ENCODE measurements at regions not wholly inside any gene's neighbourhood (a gene's known extent, or its start where the extent isn't known, plus 50 kb on each side); places are given as distances from the start of the nearest gene placed in this dataset.
"Not testable (repeated sequence)": the region's sequence is repeated elsewhere in the genome, so short reads cannot be mapped to it uniquely, and the experiment has no call there.

- DNase-seq = no peak
Measured at GRCh38 chr10:21289271-21289670, 236.2 kb downstream of the SKIDA1 start.

GRCh38 chr10:21285742-21286331 lies 239.6 kb downstream of the SKIDA1 start:
- DNase-seq = no peak

GRCh38 chr10:21285207-21285606 lies 240.3 kb downstream of the SKIDA1 start:
- DNase-seq = no peak

DNA sequence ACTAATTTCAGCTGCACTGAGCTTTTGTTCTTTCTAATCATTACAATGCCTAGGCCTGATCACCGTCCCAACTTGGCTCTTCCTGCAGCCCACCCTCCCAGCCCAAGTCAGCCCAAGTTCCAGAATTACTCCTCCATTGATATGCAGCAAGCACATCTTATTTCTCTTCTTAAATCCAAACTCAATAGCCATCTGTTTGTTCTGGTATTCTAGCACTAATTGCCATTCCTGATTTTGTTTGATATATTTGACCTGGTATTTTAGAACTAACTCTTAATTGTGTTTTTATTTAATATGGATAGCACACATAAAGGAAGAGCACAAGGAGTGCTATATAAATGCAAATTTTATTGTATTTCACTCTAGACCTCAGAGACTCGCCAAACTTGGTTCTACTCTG lies 241.2 kb downstream of the SKIDA1 start:
- no peak for DNase-seq

- DNase-seq = not testable (repeated sequence)
Measured at GRCh38 chr10:21283053-21283452, 242.4 kb downstream of the SKIDA1 start.

DNA sequence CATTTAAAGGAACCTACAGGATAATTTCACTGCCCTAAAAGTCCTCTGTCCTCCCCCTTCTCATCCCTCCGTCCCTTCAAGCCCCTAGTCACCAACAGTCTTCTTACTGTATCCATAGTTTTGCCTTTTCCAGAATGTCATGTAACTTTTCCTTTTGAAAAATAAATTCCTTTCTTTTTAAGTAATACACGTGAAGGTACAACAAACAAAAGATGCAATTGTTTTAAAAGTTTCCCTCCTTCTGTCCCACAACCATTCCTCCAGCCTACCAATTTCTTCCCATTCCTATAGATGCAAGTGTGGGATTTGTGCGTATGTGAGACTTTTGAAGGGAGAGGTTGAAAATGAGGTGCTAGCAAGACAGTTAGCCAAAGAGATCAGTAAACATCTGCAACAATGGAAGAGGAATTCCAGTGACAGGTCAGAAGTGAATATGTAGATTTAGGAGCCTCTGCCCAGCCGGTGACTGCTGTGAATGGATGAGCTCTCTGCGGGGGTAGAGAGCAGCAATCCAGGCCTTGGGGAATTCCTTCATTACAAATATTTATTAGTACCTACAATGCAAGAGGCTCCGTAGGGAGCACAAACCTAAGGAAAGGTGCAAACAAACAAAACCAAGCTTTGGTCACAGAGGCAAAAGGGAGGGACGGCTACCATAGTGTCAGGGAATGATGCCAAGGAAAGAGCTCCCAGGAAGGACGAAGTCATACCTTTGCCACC lies 243.6 kb downstream of the SKIDA1 start:
- no peak for DNase-seq

- DNase-seq = no peak
Measured at GRCh38 chr10:21280971-21281572, 244.4 kb downstream of the SKIDA1 start.

- DNase-seq = no peak
Measured at GRCh38 chr10:21280037-21280436, 245.4 kb downstream of the SKIDA1 start.

DNA sequence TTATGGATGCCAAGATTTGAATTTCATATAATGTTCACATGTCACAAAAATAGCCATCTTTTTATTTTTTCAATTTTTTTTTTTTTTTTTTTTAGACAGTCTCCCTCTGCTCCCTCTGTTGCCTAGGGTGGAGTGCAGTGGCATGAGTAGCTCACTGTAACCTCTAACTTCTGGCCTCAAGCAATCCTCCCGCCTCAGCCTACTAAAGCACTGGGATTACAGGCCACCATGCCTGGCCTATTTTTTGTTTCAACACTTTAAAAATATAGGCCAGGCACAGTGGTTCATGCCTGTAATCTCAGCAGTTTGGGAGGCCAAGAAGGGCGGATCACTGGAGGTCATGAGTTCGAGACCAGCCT lies 246.3 kb downstream of the SKIDA1 start:
- DNase-seq = no peak

DNA sequence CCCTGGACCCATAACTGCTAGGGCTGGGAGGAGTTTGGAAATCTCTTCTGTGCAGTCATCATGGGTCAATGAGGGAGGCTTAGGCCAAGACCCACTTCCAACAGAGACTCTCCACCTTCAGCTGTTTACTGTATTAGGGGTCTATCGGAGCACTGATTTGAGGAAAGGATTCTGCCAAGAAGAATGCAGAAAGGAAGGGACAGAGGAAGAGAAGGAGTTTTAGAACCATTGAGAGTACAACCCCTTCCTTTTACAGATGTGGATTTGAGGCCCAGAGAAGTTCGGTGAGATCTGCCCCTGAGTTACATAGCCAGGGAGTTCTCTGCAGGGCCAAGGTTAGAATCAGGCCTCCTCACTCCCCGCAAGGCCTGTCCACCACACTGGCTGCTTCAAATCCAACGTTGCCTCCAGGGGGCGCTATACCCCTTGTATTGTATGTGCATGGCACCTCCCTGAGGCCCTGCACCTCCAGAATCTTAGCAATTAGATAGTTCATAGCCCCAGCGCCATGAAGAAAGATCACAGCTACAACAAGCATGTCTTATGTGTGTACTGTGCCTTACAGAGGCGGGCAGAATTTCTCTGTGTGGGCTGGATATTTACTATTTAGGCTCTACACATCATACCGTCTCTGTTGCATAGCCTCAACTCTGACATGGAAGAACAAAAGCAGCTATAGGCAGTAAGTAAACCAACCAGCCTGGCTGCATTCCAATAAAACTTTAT lies 246.8 kb downstream of the SKIDA1 start:
- no peak for DNase-seq

DNA sequence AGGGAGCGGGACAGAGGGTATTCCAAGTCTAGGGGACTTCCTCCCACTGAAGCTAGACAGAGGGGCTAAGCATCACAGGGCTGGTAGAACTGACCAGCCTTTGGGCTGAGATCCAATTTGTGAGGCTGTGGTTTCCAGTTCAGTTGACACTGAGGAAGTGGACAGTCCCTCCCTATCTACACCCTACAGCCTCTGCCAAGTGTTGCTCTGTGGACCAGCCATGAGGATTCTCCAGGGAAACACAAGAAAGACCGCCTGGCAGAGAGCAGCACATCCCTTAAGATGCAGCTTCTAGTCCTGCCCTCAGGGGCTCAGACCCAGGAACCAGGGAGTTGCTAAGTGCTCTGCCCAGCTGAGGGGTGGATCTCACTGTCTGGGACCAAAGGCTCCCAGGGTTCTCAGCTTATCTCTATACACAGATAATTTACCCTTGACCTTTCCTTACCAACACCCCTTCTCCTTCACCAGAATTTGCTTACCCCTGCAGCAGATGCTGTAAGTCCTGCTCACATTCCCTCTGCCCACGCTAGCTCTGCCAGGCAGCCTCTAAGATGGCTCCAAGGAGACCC lies 252.0 kb downstream of the SKIDA1 start:
- DNase-seq = no peak

- DNase-seq = no peak
Measured at GRCh38 chr10:21272643-21273399, 252.7 kb downstream of the SKIDA1 start.

DNA sequence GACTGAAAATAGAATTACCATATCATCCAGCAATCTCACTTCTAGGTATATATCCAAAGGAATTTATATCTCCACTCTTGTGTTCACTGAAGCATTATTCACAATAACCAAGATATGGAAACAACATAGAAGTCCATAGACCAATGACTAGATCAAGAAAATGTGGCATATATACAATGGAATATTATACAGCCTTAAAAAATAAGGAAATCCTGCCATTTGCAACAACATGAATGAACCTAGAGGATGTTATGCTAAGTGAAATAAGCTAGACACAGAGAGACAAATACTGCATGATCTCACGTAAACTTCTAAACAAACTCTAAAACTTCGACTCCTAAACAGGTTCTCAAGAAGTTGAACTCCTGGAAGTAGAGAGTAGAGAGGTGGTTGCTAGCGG lies 254.5 kb downstream of the SKIDA1 start:
- no peak for DNase-seq

- no peak for DNase-seq
Measured at GRCh38 chr10:21269289-21269688, 256.2 kb downstream of the SKIDA1 start.

GRCh38 chr10:21265622-21266021 lies 259.9 kb downstream of the SKIDA1 start:
- no peak for DNase-seq

DNA sequence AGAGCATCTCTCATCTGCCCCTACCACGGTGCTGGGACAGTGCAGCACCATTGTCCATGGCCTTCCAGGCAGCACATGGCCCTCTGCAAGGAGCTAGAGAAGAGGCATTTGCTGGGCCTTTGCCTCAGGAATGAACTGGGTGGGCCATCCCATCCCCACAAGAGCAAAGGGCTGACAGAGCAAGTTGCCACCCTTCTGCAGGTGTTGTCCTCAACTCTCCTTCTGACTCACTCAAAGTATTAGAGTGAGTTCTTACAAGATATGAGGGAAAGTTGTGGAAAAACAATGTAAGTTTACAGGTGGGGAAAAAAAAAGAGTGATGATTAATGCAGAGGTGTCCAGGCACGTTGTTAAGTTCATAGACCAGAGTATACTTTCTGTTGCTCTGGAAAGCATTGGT lies 261.2 kb downstream of the SKIDA1 start:
- no peak for DNase-seq

- no peak for DNase-seq
Measured at GRCh38 chr10:21263839-21264238, 261.6 kb downstream of the SKIDA1 start.

DNA sequence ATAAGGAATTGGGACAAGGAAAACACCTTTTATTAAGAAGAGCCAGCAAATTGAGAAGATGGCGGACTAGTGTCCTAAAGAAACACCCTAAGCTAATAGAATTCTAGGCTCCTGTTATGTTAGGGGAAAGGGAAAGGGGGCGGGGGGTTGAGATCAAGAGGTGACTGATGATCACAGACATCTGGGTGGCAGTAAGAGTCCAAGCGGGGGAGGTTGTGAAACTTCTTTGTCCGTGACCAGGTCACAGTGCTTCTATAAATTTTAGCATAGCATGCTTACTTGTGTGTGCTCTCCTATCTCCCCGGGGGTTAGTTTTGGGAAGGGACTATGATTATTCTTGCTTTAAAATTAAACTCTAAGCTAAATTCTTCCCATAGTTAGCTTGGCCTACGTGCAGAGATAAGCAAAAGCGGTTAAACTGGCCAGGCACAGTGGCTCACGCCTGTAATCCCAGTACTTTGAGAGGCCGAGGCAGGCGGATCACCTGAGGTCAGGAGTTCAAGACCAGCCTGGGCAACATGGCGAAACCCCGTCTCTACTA lies 262.1 kb downstream of the SKIDA1 start:
- DNase-seq = no peak

DNA sequence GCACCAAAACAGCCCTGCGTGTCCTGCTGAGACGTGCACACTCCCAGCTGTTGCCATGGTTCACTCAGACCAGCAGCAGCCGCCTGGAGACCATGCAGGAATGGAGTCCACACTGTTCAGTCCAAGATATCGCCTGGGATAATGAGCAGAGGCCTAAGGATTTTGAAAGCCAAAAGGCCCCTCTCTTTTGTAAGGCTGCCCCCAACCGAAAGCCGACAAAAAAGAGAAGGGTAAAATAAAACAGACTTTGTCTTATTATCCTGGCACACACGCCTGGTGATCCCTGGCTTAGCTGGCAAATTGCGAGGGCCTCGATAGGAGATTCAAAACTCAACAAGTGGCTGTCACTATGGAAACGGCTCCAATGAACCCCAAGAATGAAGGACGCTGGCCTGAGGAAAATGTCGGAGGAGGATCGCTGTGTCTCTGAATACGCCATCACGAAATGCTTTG lies 263.6 kb downstream of the SKIDA1 start:
- no peak for DNase-seq

GRCh38 chr10:21260506-21261149 lies 264.9 kb downstream of the SKIDA1 start:
- DNase-seq = no peak

- DNase-seq = no peak
Measured at GRCh38 chr10:21260066-21260465, 265.4 kb downstream of the SKIDA1 start.

DNA sequence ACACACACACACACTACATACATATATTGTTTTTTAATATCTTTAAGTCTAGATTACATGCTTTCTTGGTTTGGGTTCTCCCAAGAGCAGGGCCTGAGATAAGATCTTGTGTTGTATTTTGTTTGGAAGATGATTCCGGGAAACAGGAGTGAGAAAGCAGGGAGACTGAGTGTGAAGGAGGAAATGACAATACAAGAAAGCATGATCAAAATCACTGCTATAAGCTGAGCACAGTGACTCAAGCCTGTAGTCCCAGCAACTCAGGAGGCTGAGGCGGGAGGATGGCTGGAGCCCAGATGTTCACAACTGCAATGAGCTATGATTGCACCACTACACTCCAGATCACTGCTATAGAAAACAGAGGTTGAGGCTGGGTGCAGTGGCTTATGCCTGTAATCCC lies 267.6 kb downstream of the SKIDA1 start:
- no peak for DNase-seq
